ENCODE measurements at regions not wholly inside any gene's neighbourhood (a gene's known extent, or its start where the extent isn't known, plus 50 kb on each side); places are given as distances from the start of the nearest gene placed in this dataset.

GRCh38 chr6:98579941-98580340 lies 254.4 kb upstream of the POU3F2 start:
- Histone ChIP-seq H3K4me1 (ENCODE audit: control insufficient read depth in 2 of 2, insufficient read depth in 2 of 2, low read length in 2 of 2) (no peaks in the 10 kb centered on the region), H3K79me2 (ENCODE audit: control insufficient read depth, insufficient read depth, low read length) (no peaks in the 10 kb centered on the region), H4K20me1 (ENCODE audit: control insufficient read depth, insufficient read depth, low read length, poor library complexity, severe bottlenecking) (no peaks in the 10 kb centered on the region), H3K9ac (ENCODE audit: low read length) (no peak overlapping the region), H3K4me2 (replicated peaks; ENCODE audit: low read depth, low read length, poor library complexity, severe bottlenecking) (no peak overlapping the region), H2AFZ (ENCODE audit: insufficient read depth, low read depth, low read length, poor library complexity, severe bottlenecking) (no peak overlapping the region), H3K27ac (ENCODE audit: low read length in 2 of 2) (no peak overlapping the region), H3K9me3 (ENCODE audit: control extremely low read depth in 1 of 3, control insufficient read depth in 2 of 3, insufficient read depth in 1 of 3, low read length in 2 of 3) (no peaks in the 10 kb centered on the region), H3K4me3 (ENCODE audit: control extremely low read depth in 1 of 5, extremely low read depth in 1 of 5, insufficient read depth in 1 of 5, low read depth in 2 of 5, low read length in 4 of 5) (no peak overlapping the region), H3K36me3 (replicated peaks in 1 of 2; ENCODE audit: control extremely low read depth in 1 of 2, control insufficient read depth in 1 of 2, extremely low read depth in 1 of 2, insufficient read depth in 2 of 2, low read length in 1 of 2) (no peaks in the 10 kb centered on the region), H3K27me3 (replicated peaks in 1 of 4; ENCODE audit: control extremely low read depth in 1 of 4, control insufficient read depth in 3 of 4, insufficient read depth in 4 of 4, low read length in 3 of 4) (no peaks in the 10 kb centered on the region)
- DNase-seq, result no peak
- CTCF ChIA-PET, result no interaction called here
- intact Hi-C loops (cut with micrococcal nuclease), result no loop called here
- Mint-ChIP-seq H3K9me3 (ENCODE audit: insufficient read depth) (no peaks in the 10 kb centered on the region), H3K4me3 (no peak overlapping the region), H3K27ac (no peak overlapping the region), H3K4me1 (no peaks in the 10 kb centered on the region), H3K27me3 (no peaks in the 10 kb centered on the region)
- POLR2A ChIA-PET, result no interaction called here
- no CpG with 5 or more reads among the region's 1 CpG for WGBS (ENCODE audit: insufficient coverage)
- no peak for ATAC-seq (ENCODE audit: low read depth)
- TF ChIP-seq CTCF (IDR thresholded peaks at IDR 0.05) (no peak), EZH2 (IDR thresholded peaks at IDR 0.05; ENCODE audit: borderline replicate concordance, insufficient read depth, low read depth, low read length, poor library complexity, severe bottlenecking) (no peak)

GRCh38 chr6:98581705-98582104 lies 252.7 kb upstream of the POU3F2 start:
- H2AFZ ChIP-seq (ENCODE audit: insufficient read depth, low read depth, low read length, poor library complexity, severe bottlenecking), result no peak overlapping the region
- H4K20me1 ChIP-seq (ENCODE audit: control insufficient read depth, insufficient read depth, low read length, poor library complexity, severe bottlenecking), result no peaks in the 10 kb centered on the region
- POLR2A ChIA-PET, result no interaction called here
- H3K36me3 ChIP-seq (replicated peaks in 1 of 2; ENCODE audit: control extremely low read depth in 1 of 2, control insufficient read depth in 1 of 2, extremely low read depth in 1 of 2, insufficient read depth in 2 of 2, low read length in 1 of 2), result no peaks in the 10 kb centered on the region
- no peaks in the 10 kb centered on the region for H3K9me3 Mint-ChIP-seq (ENCODE audit: insufficient read depth)
- H3K4me1 ChIP-seq (ENCODE audit: control insufficient read depth in 2 of 2, insufficient read depth in 2 of 2, low read length in 2 of 2), result no peaks in the 10 kb centered on the region
- no peak overlapping the region for H3K27ac ChIP-seq (ENCODE audit: low read length in 2 of 2)
- intact Hi-C loops (cut with micrococcal nuclease), result no loop called here
- no peak for ATAC-seq (ENCODE audit: low read depth)
- no peaks in the 10 kb centered on the region for H3K79me2 ChIP-seq (ENCODE audit: control insufficient read depth, insufficient read depth, low read length)
- CTCF ChIA-PET, result no interaction called here
- H3K4me3 ChIP-seq (ENCODE audit: control extremely low read depth in 1 of 5, extremely low read depth in 1 of 5, insufficient read depth in 1 of 5, low read depth in 2 of 5, low read length in 4 of 5), result no peak overlapping the region
- no peak overlapping the region for H3K4me2 ChIP-seq (replicated peaks; ENCODE audit: low read depth, low read length, poor library complexity, severe bottlenecking)
- no peaks in the 10 kb centered on the region for H3K4me1 Mint-ChIP-seq
- H3K9me3 ChIP-seq (ENCODE audit: control extremely low read depth in 1 of 3, control insufficient read depth in 2 of 3, insufficient read depth in 1 of 3, low read length in 2 of 3), result no peaks in the 10 kb centered on the region
- no peak for DNase-seq
- TF ChIP-seq EZH2 (IDR thresholded peaks at IDR 0.05; ENCODE audit: borderline replicate concordance, insufficient read depth, low read depth, low read length, poor library complexity, severe bottlenecking), result no peak
- TF ChIP-seq CTCF (IDR thresholded peaks at IDR 0.05), result no peak
- H3K9ac ChIP-seq (ENCODE audit: low read length), result no peak overlapping the region
- no CpG with 5 or more reads among the region's 1 CpG for WGBS (ENCODE audit: insufficient coverage)
- no peak overlapping the region for H3K4me3 Mint-ChIP-seq
- H3K27me3 ChIP-seq (replicated peaks in 1 of 4; ENCODE audit: control extremely low read depth in 1 of 4, control insufficient read depth in 3 of 4, insufficient read depth in 4 of 4, low read length in 3 of 4), result no peaks in the 10 kb centered on the region
- H3K27me3 Mint-ChIP-seq, result no peaks in the 10 kb centered on the region
- no peak overlapping the region for H3K27ac Mint-ChIP-seq

Measured in B cell (primary cell).